Naive thymus-derived CD8-positive, alpha-beta T cell (primary cell): ENCODE measurements at regions not wholly inside any gene's neighbourhood (a gene's known extent, or its start where the extent isn't known, plus 50 kb on each side); places are given as distances from the start of the nearest gene placed in this dataset.
"Not testable (repeated sequence)": the region's sequence is repeated elsewhere in the genome, so short reads cannot be mapped to it uniquely, and the experiment has no call there.

Source experiments
- ATAC-seq, 2 donors: fragments of 150-1000 bp; cut with Tn5 transposase in 1 of 2; sonication (Bioruptor Pico), chemical (Tn5 transposase) in 1 of 2; 1 replicate in 1 of 2; 2 replicates in 1 of 2; pipeline ENCODE4 v1.10.0; 2021; ENCODE audit warnings: mild to moderate bottlenecking in 2 of 2, moderate library complexity in 2 of 2
- POLR2A ChIA-PET: fragments of 350-600 bp; sonication (Branson Sonifier 250); formaldehyde crosslinking; loops from one replicate; lab custom pipeline; 2021; ENCODE audit warnings: antibody characterized with exemption; lab: Charles Lee
- DNase-seq, 10 donors: peaks; one replicate each; pipeline versions ENCODE4 v3.0.0 to v3.0.0-alpha.2; 2020 to 2022
- H3K27ac Mint-ChIP-seq, 10 donors: one replicate each; pipeline ENCODE4 v1.8.0; 2020 to 2022; ENCODE audit warnings: mild to moderate bottlenecking in 10 of 10, mixed read lengths in 10 of 10, moderate library complexity in 4 of 10, inconsistent platforms in 1 of 10
- H3K27me3 Mint-ChIP-seq, 5 donors: one replicate each; pipeline ENCODE4 v1.8.0; 2021 to 2022; ENCODE audit warnings: mixed read lengths in 5 of 5
- H3K36me3 Mint-ChIP-seq, 3 donors: one replicate each; pipeline ENCODE4 v1.8.0; 2020 to 2022; ENCODE audit warnings: mixed read lengths in 3 of 3, mild to moderate bottlenecking in 2 of 3, inconsistent platforms in 1 of 3
- H3K4me1 Mint-ChIP-seq, 4 donors: one replicate each; pipeline ENCODE4 v1.8.0; 2021 to 2022; ENCODE audit warnings: mixed read lengths in 4 of 4
- H3K4me3 Mint-ChIP-seq, 10 donors: one replicate each; pipeline ENCODE4 v1.8.0; 2020 to 2022; ENCODE audit warnings: mild to moderate bottlenecking in 10 of 10, mixed read lengths in 10 of 10, moderate library complexity in 6 of 10, inconsistent platforms in 1 of 10
- H3K9me3 Mint-ChIP-seq, 9 donors: one replicate each; pipeline ENCODE4 v1.8.0; 2020 to 2022; ENCODE audit warnings: mixed read lengths in 9 of 9, mild to moderate bottlenecking in 3 of 9, inconsistent platforms in 1 of 9, moderate library complexity in 1 of 9

- peaks cover 0 to 12% (median 0%) of the 10 kb centered on the region in 9 donors for H3K9me3 Mint-ChIP-seq
- no peaks in the 10 kb centered on the region for H3K27me3 Mint-ChIP-seq
- no peaks in the 10 kb centered on the region for H3K36me3 Mint-ChIP-seq
- no peak overlapping the region for H3K4me3 Mint-ChIP-seq
- no peak overlapping the region for H3K27ac Mint-ChIP-seq
- POLR2A ChIA-PET, result no interaction called here
- DNase-seq, result no peak
- no peaks in the 10 kb centered on the region for H3K4me1 Mint-ChIP-seq
- no peak for ATAC-seq
Measured at GRCh38 chr18:39329496-39330275, 1764.1 kb upstream of the CELF4 start.

GRCh38 chr18:39326772-39327171 lies 1761.2 kb upstream of the CELF4 start:
- ATAC-seq, result no peak
- Mint-ChIP-seq H3K4me3 (no peak overlapping the region), H3K36me3 (no peaks in the 10 kb centered on the region), H3K9me3 (peaks cover 0 to 12% (median 0%) of the 10 kb centered on the region in 9 donors), H3K27me3 (no peaks in the 10 kb centered on the region), H3K27ac (no peak overlapping the region), H3K4me1 (no peaks in the 10 kb centered on the region)
- DNase-seq, result no peak
- POLR2A ChIA-PET, result no interaction called here

GRCh38 chr18:39325973-39326372 lies 1760.4 kb upstream of the CELF4 start:
- Mint-ChIP-seq H3K4me1 (no peaks in the 10 kb centered on the region), H3K27ac (no peak overlapping the region), H3K27me3 (no peaks in the 10 kb centered on the region), H3K36me3 (no peaks in the 10 kb centered on the region), H3K9me3 (peaks cover 0 to 12% (median 0%) of the 10 kb centered on the region in 9 donors), H3K4me3 (no peak overlapping the region)
- ATAC-seq (no peak), DNase-seq (no peak)
- POLR2A ChIA-PET, result no interaction called here

GRCh38 chr18:39319141-39319540 lies 1753.5 kb upstream of the CELF4 start:
- Mint-ChIP-seq H3K4me1 (peaks cover 0 to 4% (median 0%) of the 10 kb centered on the region in 4 donors), H3K27me3 (no peaks in the 10 kb centered on the region)
- ATAC-seq, result no peak

GRCh38 chr18:39318462-39318861 lies 1752.9 kb upstream of the CELF4 start:
- no peak for DNase-seq
- no peak overlapping the region for H3K4me3 Mint-ChIP-seq
- peaks cover 0 to 4% (median 0%) of the 10 kb centered on the region in 4 donors for H3K4me1 Mint-ChIP-seq
- POLR2A ChIA-PET, result no interaction called here
- no peak overlapping the region for H3K27ac Mint-ChIP-seq
- ATAC-seq, result no peak
- H3K27me3 Mint-ChIP-seq, result no peaks in the 10 kb centered on the region
- H3K9me3 Mint-ChIP-seq, result peaks cover 0 to 21% (median 0%) of the 10 kb centered on the region in 9 donors
- H3K36me3 Mint-ChIP-seq, result no peaks in the 10 kb centered on the region

More at GRCh38 chr18:39319141-39319540, 1753.5 kb upstream of the CELF4 start:
- POLR2A ChIA-PET, result no interaction called here
- peaks cover 0 to 23% (median 0%) of the 10 kb centered on the region in 9 donors for H3K9me3 Mint-ChIP-seq
- no peak for DNase-seq
- no peak overlapping the region for H3K27ac Mint-ChIP-seq
- no peaks in the 10 kb centered on the region for H3K36me3 Mint-ChIP-seq
- H3K4me3 Mint-ChIP-seq, result no peak overlapping the region

GRCh38 chr18:39318008-39318407 lies 1752.4 kb upstream of the CELF4 start:
- no peak for DNase-seq
- no peak for ATAC-seq
- peaks cover 0 to 16% (median 0%) of the 10 kb centered on the region in 9 donors for H3K9me3 Mint-ChIP-seq
- H3K36me3 Mint-ChIP-seq, result no peaks in the 10 kb centered on the region
- no peak overlapping the region for H3K4me3 Mint-ChIP-seq
- no peak overlapping the region for H3K27ac Mint-ChIP-seq
- peaks cover 0 to 4% (median 0%) of the 10 kb centered on the region in 4 donors for H3K4me1 Mint-ChIP-seq
- H3K27me3 Mint-ChIP-seq, result no peaks in the 10 kb centered on the region
- POLR2A ChIA-PET, result no interaction called here

GRCh38 chr18:39314595-39314994 lies 1749.0 kb upstream of the CELF4 start:
- peaks cover 0 to 11% (median 0%) of the 10 kb centered on the region in 9 donors for H3K9me3 Mint-ChIP-seq
- POLR2A ChIA-PET, result no interaction called here
- no peak overlapping the region for H3K4me3 Mint-ChIP-seq
- ATAC-seq, result no peak
- no peak for DNase-seq
- no peaks in the 10 kb centered on the region for H3K36me3 Mint-ChIP-seq
- no peaks in the 10 kb centered on the region for H3K27me3 Mint-ChIP-seq
- peaks cover 0 to 4% (median 0%) of the 10 kb centered on the region in 4 donors for H3K4me1 Mint-ChIP-seq
- H3K27ac Mint-ChIP-seq, result no peak overlapping the region

GRCh38 chr18:39313992-39314391 lies 1748.4 kb upstream of the CELF4 start:
- ATAC-seq (no peak), DNase-seq (no peak)
- Mint-ChIP-seq H3K36me3 (no peaks in the 10 kb centered on the region), H3K4me1 (peaks cover 0 to 4% (median 0%) of the 10 kb centered on the region in 4 donors), H3K4me3 (no peak overlapping the region), H3K27me3 (no peaks in the 10 kb centered on the region), H3K27ac (no peak overlapping the region), H3K9me3 (peaks cover 0 to 11% (median 0%) of the 10 kb centered on the region in 9 donors)
- POLR2A ChIA-PET, result no interaction called here

- no peaks in the 10 kb centered on the region for H3K4me1 Mint-ChIP-seq
Measured at GRCh38 chr18:39311111-39311712, 1745.6 kb upstream of the CELF4 start.

GRCh38 chr18:39308931-39309521 lies 1743.4 kb upstream of the CELF4 start:
- POLR2A ChIA-PET, H3K36me3 Mint-ChIP-seq, H3K4me1 Mint-ChIP-seq, H3K27ac Mint-ChIP-seq, H3K9me3 Mint-ChIP-seq, DNase-seq, H3K4me3 Mint-ChIP-seq, ATAC-seq, H3K27me3 Mint-ChIP-seq: not testable (repeated sequence)

More at GRCh38 chr18:39311111-39311712, 1745.6 kb upstream of the CELF4 start:
- Mint-ChIP-seq H3K9me3 (peaks cover 0 to 11% (median 0%) of the 10 kb centered on the region in 9 donors), H3K27ac (no peak overlapping the region), H3K36me3 (no peaks in the 10 kb centered on the region), H3K4me3 (no peak overlapping the region), H3K27me3 (no peaks in the 10 kb centered on the region)
- ATAC-seq (no peak), DNase-seq (no peak)
- POLR2A ChIA-PET, result no interaction called here

- H3K9me3 Mint-ChIP-seq, result peaks cover 0 to 8% (median 0%) of the 10 kb centered on the region in 9 donors
- H3K4me1 Mint-ChIP-seq, result no peaks in the 10 kb centered on the region
Measured at GRCh38 chr18:39305766-39306165, 1740.2 kb upstream of the CELF4 start.

GRCh38 chr18:39302481-39302880 lies 1736.9 kb upstream of the CELF4 start:
- DNase-seq, result no peak
- H3K4me3 Mint-ChIP-seq, result no peak overlapping the region
- H3K9me3 Mint-ChIP-seq, result peaks cover 0 to 5% (median 0%) of the 10 kb centered on the region in 9 donors
- ATAC-seq, result no peak
- no peaks in the 10 kb centered on the region for H3K4me1 Mint-ChIP-seq
- POLR2A ChIA-PET, result no interaction called here
- H3K36me3 Mint-ChIP-seq, result no peaks in the 10 kb centered on the region
- no peak overlapping the region for H3K27ac Mint-ChIP-seq
- H3K27me3 Mint-ChIP-seq, result no peaks in the 10 kb centered on the region

More at GRCh38 chr18:39305766-39306165, 1740.2 kb upstream of the CELF4 start:
- Mint-ChIP-seq H3K36me3 (no peaks in the 10 kb centered on the region), H3K4me3 (no peak overlapping the region), H3K27me3 (no peaks in the 10 kb centered on the region), H3K27ac (no peak overlapping the region)
- POLR2A ChIA-PET, result no interaction called here
- no peak for DNase-seq
- no peak for ATAC-seq

GRCh38 chr18:39299152-39299551 lies 1733.6 kb upstream of the CELF4 start:
- POLR2A ChIA-PET, result no interaction called here
- H3K27ac Mint-ChIP-seq, result no peak overlapping the region
- H3K4me3 Mint-ChIP-seq, result no peak overlapping the region

More at GRCh38 chr18:39299152-39299551, 1733.6 kb upstream of the CELF4 start:
- H3K4me1 Mint-ChIP-seq, result no peaks in the 10 kb centered on the region
- DNase-seq (no peak), ATAC-seq (no peak)
- H3K9me3 Mint-ChIP-seq, result peaks cover 0 to 11% (median 0%) of the 10 kb centered on the region in 9 donors
- no peaks in the 10 kb centered on the region for H3K36me3 Mint-ChIP-seq
- H3K27me3 Mint-ChIP-seq, result no peaks in the 10 kb centered on the region
